Ishikawa (cell line): ENCODE measurements at regions not wholly inside any gene's neighbourhood (a gene's known extent, or its start where the extent isn't known, plus 50 kb on each side); places are given as distances from the start of the nearest gene placed in this dataset.

Experiments used
- CEBPB ChIP-seq: IDR thresholded peaks from 2 replicates; pipeline ENCODE4 v1.6.1; 2012
- CREB1 ChIP-seq: IDR thresholded peaks from 2 replicates; pipeline ENCODE4 v1.6.1; 2012; ENCODE audit warnings: low read depth
- EGR1 ChIP-seq: IDR thresholded peaks from 2 replicates; pipeline ENCODE4 v1.6.1; 2012
- EP300 ChIP-seq: IDR thresholded peaks from 2 replicates; pipeline ENCODE4 v1.6.1; 2012; ENCODE audit warnings: borderline replicate concordance
- FOXM1 ChIP-seq: IDR thresholded peaks from 2 replicates; pipeline ENCODE4 v1.6.1; 2012; ENCODE audit warnings: low read depth, borderline replicate concordance
- NFIC ChIP-seq: IDR thresholded peaks from 2 replicates; pipeline ENCODE4 v1.6.1; 2012
- RAD21 ChIP-seq: IDR thresholded peaks from 2 replicates; pipeline ENCODE4 v1.6.1; 2012; ENCODE audit warnings: low read depth
- TAF1 ChIP-seq: IDR thresholded peaks from 2 replicates; pipeline ENCODE4 v1.6.1; 2012; ENCODE audit warnings: low read depth, mild to moderate bottlenecking
- TCF12 ChIP-seq: IDR thresholded peaks from 2 replicates; pipeline ENCODE4 v1.6.1; 2012; ENCODE audit warnings: low read depth
- TEAD4 ChIP-seq: IDR thresholded peaks from 2 replicates; pipeline ENCODE4 v1.6.1; 2012
- YY1 ChIP-seq: IDR thresholded peaks from 2 replicates; pipeline ENCODE4 v1.6.1; 2012; ENCODE audit warnings: low read depth
- ZBTB7A ChIP-seq: IDR thresholded peaks from 2 replicates; pipeline ENCODE4 v1.6.1; 2012; ENCODE audit warnings: low read depth
- TF ChIP-seq, protein P1 (sequence below): IDR thresholded peaks from 2 replicates; pipeline ENCODE4 v1.6.1; 2012; ENCODE audit warnings: low read depth, mild to moderate bottlenecking
- TF ChIP-seq, protein P2 (sequence below): IDR thresholded peaks from 2 replicates; pipeline ENCODE4 v1.6.1; 2012
- TF ChIP-seq, protein P3 (sequence below): IDR thresholded peaks from 2 replicates; pipeline ENCODE4 v1.6.1; 2012

DNA sequence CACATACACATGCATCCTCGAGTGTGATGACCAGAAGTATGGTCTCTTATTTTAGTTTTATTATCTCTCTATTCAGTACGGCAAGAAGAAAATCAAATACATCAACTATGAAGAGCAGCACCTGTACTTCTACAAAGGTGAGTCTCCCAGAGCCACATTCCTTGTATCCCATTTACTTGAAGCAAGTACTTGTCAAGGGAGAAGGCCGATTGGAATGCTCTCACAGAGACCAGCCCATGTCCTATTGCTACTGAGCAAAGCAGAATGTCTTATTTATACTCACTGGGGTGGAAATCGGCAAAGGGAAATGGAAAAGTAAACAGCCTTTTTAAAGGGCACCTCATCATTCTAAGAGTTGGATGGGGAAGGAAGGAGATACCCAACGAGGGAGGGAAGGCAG lies 72.6 kb upstream of the OR5AK2 start:
- TF ChIP-seq EP300 (no peak), CREB1 (no peak), CEBPB (no peak)

DNA sequence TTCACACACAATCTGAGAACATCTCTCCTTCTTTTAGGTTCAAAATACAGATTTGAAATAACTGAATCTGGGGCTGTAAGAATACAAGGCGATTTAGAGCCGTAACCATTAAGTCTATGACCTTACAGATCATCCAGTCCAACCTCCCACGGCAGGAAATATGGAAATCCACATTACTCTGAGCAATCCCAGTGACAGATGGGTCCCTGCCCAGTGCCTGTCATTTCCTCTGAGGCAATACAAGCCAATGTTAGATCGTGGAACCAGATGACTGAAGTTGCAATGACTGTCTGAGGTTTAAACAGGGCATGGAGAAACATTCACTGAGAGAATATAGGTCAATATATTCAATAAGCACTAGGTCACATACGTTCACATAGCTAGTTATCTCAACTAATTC lies 77.4 kb upstream of the OR5AK2 start:
- TF ChIP-seq TEAD4 (no peak), NFIC (no peak), EP300 (no peak), TAF1 (no peak), RAD21 (no peak)
- TF ChIP-seq, protein P1, sequence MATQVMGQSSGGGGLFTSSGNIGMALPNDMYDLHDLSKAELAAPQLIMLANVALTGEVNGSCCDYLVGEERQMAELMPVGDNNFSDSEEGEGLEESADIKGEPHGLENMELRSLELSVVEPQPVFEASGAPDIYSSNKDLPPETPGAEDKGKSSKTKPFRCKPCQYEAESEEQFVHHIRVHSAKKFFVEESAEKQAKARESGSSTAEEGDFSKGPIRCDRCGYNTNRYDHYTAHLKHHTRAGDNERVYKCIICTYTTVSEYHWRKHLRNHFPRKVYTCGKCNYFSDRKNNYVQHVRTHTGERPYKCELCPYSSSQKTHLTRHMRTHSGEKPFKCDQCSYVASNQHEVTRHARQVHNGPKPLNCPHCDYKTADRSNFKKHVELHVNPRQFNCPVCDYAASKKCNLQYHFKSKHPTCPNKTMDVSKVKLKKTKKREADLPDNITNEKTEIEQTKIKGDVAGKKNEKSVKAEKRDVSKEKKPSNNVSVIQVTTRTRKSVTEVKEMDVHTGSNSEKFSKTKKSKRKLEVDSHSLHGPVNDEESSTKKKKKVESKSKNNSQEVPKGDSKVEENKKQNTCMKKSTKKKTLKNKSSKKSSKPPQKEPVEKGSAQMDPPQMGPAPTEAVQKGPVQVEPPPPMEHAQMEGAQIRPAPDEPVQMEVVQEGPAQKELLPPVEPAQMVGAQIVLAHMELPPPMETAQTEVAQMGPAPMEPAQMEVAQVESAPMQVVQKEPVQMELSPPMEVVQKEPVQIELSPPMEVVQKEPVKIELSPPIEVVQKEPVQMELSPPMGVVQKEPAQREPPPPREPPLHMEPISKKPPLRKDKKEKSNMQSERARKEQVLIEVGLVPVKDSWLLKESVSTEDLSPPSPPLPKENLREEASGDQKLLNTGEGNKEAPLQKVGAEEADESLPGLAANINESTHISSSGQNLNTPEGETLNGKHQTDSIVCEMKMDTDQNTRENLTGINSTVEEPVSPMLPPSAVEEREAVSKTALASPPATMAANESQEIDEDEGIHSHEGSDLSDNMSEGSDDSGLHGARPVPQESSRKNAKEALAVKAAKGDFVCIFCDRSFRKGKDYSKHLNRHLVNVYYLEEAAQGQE: no peak

DNA sequence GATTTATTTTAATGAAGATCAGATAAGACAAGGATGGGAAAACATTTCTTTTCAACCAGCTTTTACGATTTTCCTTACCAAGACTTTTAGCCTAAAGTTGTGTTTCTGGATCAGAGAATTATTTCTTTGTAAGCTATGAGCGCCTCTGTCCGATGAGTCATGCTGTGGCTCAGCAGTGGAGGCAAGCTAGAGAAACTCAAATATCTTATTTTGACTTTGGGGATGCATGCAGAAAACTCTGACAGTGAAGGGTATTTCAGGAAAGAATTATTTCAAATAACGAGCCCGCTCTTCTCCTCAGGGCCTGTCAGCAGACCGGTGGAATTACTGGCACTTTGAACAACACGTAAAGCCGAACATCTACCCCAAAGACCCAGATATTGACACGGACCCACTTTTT lies 77.9 kb upstream of the OR5AK2 start:
- TF ChIP-seq EP300 (no peak), TCF12 (no peak), TAF1 (no peak), CEBPB (no peak), TEAD4 (no peak), EGR1 (no peak), NFIC (no peak), FOXM1 (no peak), RAD21 (no peak), ZBTB7A (no peak), YY1 (no peak), CREB1 (no peak)
- TF ChIP-seq, protein P2, sequence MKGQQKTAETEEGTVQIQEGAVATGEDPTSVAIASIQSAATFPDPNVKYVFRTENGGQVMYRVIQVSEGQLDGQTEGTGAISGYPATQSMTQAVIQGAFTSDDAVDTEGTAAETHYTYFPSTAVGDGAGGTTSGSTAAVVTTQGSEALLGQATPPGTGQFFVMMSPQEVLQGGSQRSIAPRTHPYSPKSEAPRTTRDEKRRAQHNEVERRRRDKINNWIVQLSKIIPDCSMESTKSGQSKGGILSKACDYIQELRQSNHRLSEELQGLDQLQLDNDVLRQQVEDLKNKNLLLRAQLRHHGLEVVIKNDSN: no peak
- TF ChIP-seq, protein P1: no peak
- TF ChIP-seq, protein P3, sequence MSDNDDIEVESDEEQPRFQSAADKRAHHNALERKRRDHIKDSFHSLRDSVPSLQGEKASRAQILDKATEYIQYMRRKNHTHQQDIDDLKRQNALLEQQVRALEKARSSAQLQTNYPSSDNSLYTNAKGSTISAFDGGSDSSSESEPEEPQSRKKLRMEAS: no peak

GRCh38 chr11:56910046-56910773 lies 78.5 kb upstream of the OR5AK2 start:
- TF ChIP-seq TAF1 (no peak), EP300 (no peak), EGR1 (no peak), CEBPB (no peak), CREB1 (no peak), TEAD4 (no peak)
- TF ChIP-seq, protein P1: no peak

DNA sequence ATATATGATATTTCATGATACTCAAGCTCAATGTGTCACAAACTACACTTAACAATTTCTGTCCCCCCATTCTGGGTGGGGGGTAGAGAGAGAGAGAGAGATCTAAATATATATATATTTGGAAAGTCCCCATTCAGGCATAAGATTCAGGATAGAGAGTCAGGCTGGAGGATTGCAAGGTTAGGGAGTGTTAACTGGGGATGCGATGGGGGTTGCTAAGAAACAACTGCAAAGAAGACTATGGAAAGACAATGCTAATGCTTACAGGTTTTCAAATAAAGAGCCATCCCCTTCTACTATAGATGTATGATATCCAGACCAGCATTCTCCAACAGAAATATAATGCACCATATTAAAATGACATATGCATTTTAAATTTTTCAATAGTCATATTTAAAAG lies 79.2 kb upstream of the OR5AK2 start:
- TF ChIP-seq NFIC (no peak), ZBTB7A (no peak), RAD21 (no peak), CEBPB (no peak), EP300 (no peak), CREB1 (no peak), EGR1 (no peak), TCF12 (no peak), YY1 (no peak), TAF1 (no peak), FOXM1 (no peak)
- TF ChIP-seq, protein P1: no peak
- TF ChIP-seq, protein P2: no peak
- TF ChIP-seq, protein P3: no peak
